NCI-H226 (cell line): ENCODE measurements at regions not wholly inside any gene's neighbourhood (a gene's known extent, or its start where the extent isn't known, plus 50 kb on each side); places are given as distances from the start of the nearest gene placed in this dataset.

Experiments used
- DNase-seq: peaks from one replicate; pipeline ENCODE4 v3.0.0-alpha.2; 2015

- no peak for DNase-seq
Observed at GRCh38 chr1:170461762-170462384, 70.1 kb upstream of the GORAB start.

- no peak for DNase-seq
Observed at GRCh38 chr1:170470121-170470520, 61.8 kb upstream of the GORAB start.

GRCh38 chr1:170471398-170472053, 60.4 kb upstream of the GORAB start:
- DNase-seq = no peak

GRCh38 chr1:170481000-170481399, 51.0 kb upstream of the GORAB start:
- no peak for DNase-seq
